ENCODE measurements at regions not wholly inside any gene's neighbourhood (a gene's known extent, or its start where the extent isn't known, plus 50 kb on each side); places are given as distances from the start of the nearest gene placed in this dataset.

DNA sequence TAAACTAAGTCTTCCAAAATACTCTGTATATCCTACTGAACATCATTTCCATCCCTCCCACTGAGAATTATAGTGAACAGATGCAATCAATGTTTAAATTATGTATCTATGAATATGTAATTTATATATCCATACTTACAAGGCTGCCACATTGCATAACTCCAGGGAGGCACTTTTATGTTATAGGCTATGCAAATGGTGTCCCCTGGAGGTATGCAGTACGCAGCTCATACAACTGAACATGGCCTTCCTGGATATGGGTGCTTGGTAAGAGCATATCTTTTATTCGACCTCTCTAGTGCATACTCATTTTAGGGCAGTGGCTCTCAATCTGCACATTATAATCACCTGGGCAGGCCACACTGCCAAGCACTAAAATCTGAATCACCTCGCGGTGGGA is 127.3 kb downstream of the BANF2 start:
- H3K27ac ChIP-seq, result no peak overlapping the region
- H3K36me3 ChIP-seq (ENCODE audit: low read depth), result no peaks in the 10 kb centered on the region
- H3K9me2 ChIP-seq (ENCODE audit: insufficient read depth), result no peaks in the 10 kb centered on the region
- WGBS, 2 experiments (ENCODE audit: low coverage in 1 of 2, low lambda C conversion rate in 2 of 2, missing lambda C conversion rate in 2 of 2), result 91 to 99% methylated on average over 4 of the region's 4 CpGs
- H3K4me1 ChIP-seq (ENCODE audit: insufficient read depth), result peaks cover 16% of the 10 kb centered on the region
- H3K4me3 ChIP-seq, result no peak overlapping the region
- H3K27me3 ChIP-seq (replicated peaks; ENCODE audit: insufficient read depth), result no peaks in the 10 kb centered on the region
- H3F3A ChIP-seq (ENCODE audit: insufficient read depth), result peaks cover 5% of the 10 kb centered on the region; the same call in 1 of the 2 replicates
- DNase-seq, result no peak
- TF ChIP-seq EZH2phosphoT487 (IDR thresholded peaks at IDR 0.05; ENCODE audit: insufficient read depth, low read depth) (no peak), EZH2 (IDR thresholded peaks at IDR 0.05; ENCODE audit: insufficient read depth, poor library complexity, severe bottlenecking) (no peak)
- H3K79me2 ChIP-seq (ENCODE audit: insufficient read depth), result no peaks in the 10 kb centered on the region
- in situ Hi-C loops (cut with MboI), result no loop called here
- no peaks in the 10 kb centered on the region for H3K9me3 ChIP-seq (ENCODE audit: low read depth)
- no peak overlapping the region for H2AFZ ChIP-seq
- H3K9ac ChIP-seq, result no peak overlapping the region
- H4K20me1 ChIP-seq (ENCODE audit: insufficient read depth), result no peaks in the 10 kb centered on the region
- no peak overlapping the region for H3K4me2 ChIP-seq (ENCODE audit: unreplicated experiment)

GRCh38 chr20:17825960-17826843 is 126.4 kb downstream of the BANF2 start:
- Histone ChIP-seq H3K27ac (0 out of 2 replicates have a peak overlapping the region, but pooled peaks have one; percentile 27), H3K9me2 (ENCODE audit: insufficient read depth) (no peaks in the 10 kb centered on the region), H4K20me1 (ENCODE audit: insufficient read depth) (no peaks in the 10 kb centered on the region), H3K4me2 (ENCODE audit: unreplicated experiment) (no peak overlapping the region), H2AFZ (peak overlapping the region; percentile 71), H3K9me3 (ENCODE audit: low read depth) (no peaks in the 10 kb centered on the region), H3K36me3 (ENCODE audit: low read depth) (no peaks in the 10 kb centered on the region), H3K79me2 (ENCODE audit: insufficient read depth) (no peaks in the 10 kb centered on the region), H3F3A (ENCODE audit: insufficient read depth) (peaks cover 4% of the 10 kb centered on the region; the same call in 1 of the 2 replicates), H3K9ac (no peak overlapping the region), H3K4me3 (no peak overlapping the region), H3K27me3 (replicated peaks; ENCODE audit: insufficient read depth) (no peaks in the 10 kb centered on the region), H3K4me1 (ENCODE audit: insufficient read depth) (peaks cover 16% of the 10 kb centered on the region)
- no peak for TF ChIP-seq EZH2 (IDR thresholded peaks at IDR 0.05; ENCODE audit: insufficient read depth, poor library complexity, severe bottlenecking)
- no peak for TF ChIP-seq EZH2phosphoT487 (IDR thresholded peaks at IDR 0.05; ENCODE audit: insufficient read depth, low read depth)
- DNase-seq, result peak; percentile 50
- in situ Hi-C loops (cut with MboI), result no loop called here
- WGBS, 2 experiments (ENCODE audit: low coverage in 1 of 2, low lambda C conversion rate in 2 of 2, missing lambda C conversion rate in 2 of 2), result 69 to 75% methylated on average over 8 of the region's 8 CpGs

DNA sequence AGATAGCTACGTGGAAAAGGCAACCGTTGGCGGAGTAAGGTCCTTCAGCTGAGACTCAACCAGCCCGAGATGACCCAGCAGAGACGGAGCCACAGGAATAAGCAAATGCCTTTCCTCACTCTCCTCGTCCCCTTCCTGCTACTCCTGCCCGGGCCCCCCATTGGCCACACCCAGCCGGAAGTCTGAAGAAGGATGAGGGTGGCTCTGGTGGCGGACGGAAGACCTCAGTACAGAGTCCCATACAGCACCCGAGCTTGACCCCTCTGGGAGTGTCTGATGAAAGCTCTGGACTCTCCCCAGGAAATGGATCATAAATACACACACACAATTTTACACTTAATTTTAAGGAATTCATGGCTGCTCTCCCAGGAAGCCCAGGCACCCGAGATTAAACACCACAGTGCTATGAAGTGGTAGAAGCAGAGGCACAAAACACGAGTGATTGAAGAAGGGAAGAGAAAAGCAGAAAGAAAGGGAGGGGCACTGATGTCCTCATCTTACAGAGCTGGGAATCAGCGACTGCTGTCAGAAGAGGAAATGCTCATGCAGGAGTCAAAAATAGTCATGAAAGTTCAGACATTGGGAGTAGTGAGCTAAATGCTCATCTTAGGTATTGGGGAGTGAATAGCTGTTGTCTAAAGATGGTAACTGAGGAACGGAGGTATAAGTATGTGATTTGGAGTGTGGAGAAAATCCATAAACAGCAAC is 125.6 kb downstream of the BANF2 start:
- in situ Hi-C loops (cut with MboI), result no loop called here
- Histone ChIP-seq H3K4me2 (ENCODE audit: unreplicated experiment) (no peak overlapping the region), H3K79me2 (ENCODE audit: insufficient read depth) (no peaks in the 10 kb centered on the region), H4K20me1 (ENCODE audit: insufficient read depth) (no peaks in the 10 kb centered on the region), H3K9me3 (ENCODE audit: low read depth) (no peaks in the 10 kb centered on the region), H3K4me1 (ENCODE audit: insufficient read depth) (peaks cover 16% of the 10 kb centered on the region), H3K36me3 (ENCODE audit: low read depth) (no peaks in the 10 kb centered on the region), H2AFZ (peak overlapping the region; percentile 71), H3K9me2 (ENCODE audit: insufficient read depth) (no peaks in the 10 kb centered on the region), H3K27me3 (replicated peaks; ENCODE audit: insufficient read depth) (no peaks in the 10 kb centered on the region), H3K27ac (peak overlapping the region; percentile 27; the same call in 1 of the 2 replicates), H3K4me3 (no peak overlapping the region), H3F3A (ENCODE audit: insufficient read depth) (peaks cover 4% of the 10 kb centered on the region; the same call in 1 of the 2 replicates), H3K9ac (no peak overlapping the region)
- peak; percentile 18 for DNase-seq
- 71 to 75% methylated on average over 15 of the region's 15 CpGs for WGBS, 2 experiments (ENCODE audit: low coverage in 1 of 2, low lambda C conversion rate in 2 of 2, missing lambda C conversion rate in 2 of 2)
- TF ChIP-seq EZH2phosphoT487 (IDR thresholded peaks at IDR 0.05; ENCODE audit: insufficient read depth, low read depth) (no peak), EZH2 (IDR thresholded peaks at IDR 0.05; ENCODE audit: insufficient read depth, poor library complexity, severe bottlenecking) (no peak)

- no peak overlapping the region for H3K9ac ChIP-seq
- H2AFZ ChIP-seq, result no peak overlapping the region
- peaks cover 4% of the 10 kb centered on the region; the same call in 1 of the 2 replicates for H3F3A ChIP-seq (ENCODE audit: insufficient read depth)
- no peaks in the 10 kb centered on the region for H3K9me2 ChIP-seq (ENCODE audit: insufficient read depth)
- in situ Hi-C loops (cut with MboI), result no loop called here
- H4K20me1 ChIP-seq (ENCODE audit: insufficient read depth), result no peaks in the 10 kb centered on the region
- no peak overlapping the region for H3K4me3 ChIP-seq
- no peaks in the 10 kb centered on the region for H3K79me2 ChIP-seq (ENCODE audit: insufficient read depth)
- H3K27me3 ChIP-seq (replicated peaks; ENCODE audit: insufficient read depth), result no peaks in the 10 kb centered on the region
- TF ChIP-seq EZH2phosphoT487 (IDR thresholded peaks at IDR 0.05; ENCODE audit: insufficient read depth, low read depth) (no peak), EZH2 (IDR thresholded peaks at IDR 0.05; ENCODE audit: insufficient read depth, poor library complexity, severe bottlenecking) (no peak)
- WGBS, 2 experiments (ENCODE audit: low coverage in 1 of 2, low lambda C conversion rate in 2 of 2, missing lambda C conversion rate in 2 of 2), result 90 to 94% methylated on average over 7 of the region's 7 CpGs
- H3K36me3 ChIP-seq (ENCODE audit: low read depth), result no peaks in the 10 kb centered on the region
- peaks cover 16% of the 10 kb centered on the region for H3K4me1 ChIP-seq (ENCODE audit: insufficient read depth)
- DNase-seq, result no peak
- H3K27ac ChIP-seq, result no peak overlapping the region
- no peak overlapping the region for H3K4me2 ChIP-seq (ENCODE audit: unreplicated experiment)
- H3K9me3 ChIP-seq (ENCODE audit: low read depth), result no peaks in the 10 kb centered on the region
Measured at GRCh38 chr20:17824676-17825251, 125.0 kb downstream of the BANF2 start.
